GM23248 (cell line): ENCODE measurements at regions not wholly inside any gene's neighbourhood (a gene's known extent, or its start where the extent isn't known, plus 50 kb on each side); places are given as distances from the start of the nearest gene placed in this dataset.

ENCODE experiments used
- DNase-seq: peaks from one replicate; pipeline ENCODE4 v3.0.0-alpha.2; 2015
- H2AFZ ChIP-seq: fragments of 200-600 bp; sonication (generic); 2 replicates; pipeline ENCODE4 v1.6.1; 2016; ENCODE audit warnings: antibody characterized with exemption
- H3F3A ChIP-seq: fragments of 200-600 bp; sonication (generic); 2 replicates; pipeline ENCODE4 v1.6.1; 2016; ENCODE audit warnings: mild to moderate bottlenecking, antibody characterized with exemption, mixed run types; ENCODE audit not compliant: insufficient read depth
- H3K27ac ChIP-seq: fragments of 200-600 bp; sonication (generic); 2 replicates; pipeline ENCODE4 v1.5.1; 2016; ENCODE audit warnings: mild to moderate bottlenecking
- H3K27me3 ChIP-seq: fragments of 200-600 bp; sonication (generic); replicated peaks from 2 replicates; pipeline ENCODE4 v1.6.1; 2016; ENCODE audit warnings: mild to moderate bottlenecking; ENCODE audit not compliant: insufficient read depth
- H3K36me3 ChIP-seq: fragments of 200-600 bp; sonication (generic); 2 replicates; pipeline ENCODE4 v1.6.1; 2016; ENCODE audit warnings: low read depth, mild to moderate bottlenecking
- H3K4me1 ChIP-seq: fragments of 200-600 bp; sonication (generic); 2 replicates; pipeline ENCODE4 v1.6.1; 2016; ENCODE audit warnings: mild to moderate bottlenecking; ENCODE audit not compliant: insufficient read depth
- H3K4me2 ChIP-seq: fragments of 200-600 bp; sonication (generic); one replicate; pipeline ENCODE4 v1.6.1; 2016; ENCODE audit warnings: mild to moderate bottlenecking; ENCODE audit not compliant: unreplicated experiment
- H3K4me3 ChIP-seq: fragments of 200-600 bp; sonication (generic); 2 replicates; pipeline ENCODE4 v1.5.1; 2016; ENCODE audit warnings: mild to moderate bottlenecking
- H3K79me2 ChIP-seq: fragments of 200-600 bp; sonication (generic); 2 replicates; pipeline ENCODE4 v1.6.1; 2016; ENCODE audit warnings: mild to moderate bottlenecking; ENCODE audit not compliant: insufficient read depth
- H3K9ac ChIP-seq: fragments of 200-600 bp; sonication (generic); 2 replicates; pipeline ENCODE4 v1.6.1; 2016; ENCODE audit warnings: mild to moderate bottlenecking
- H3K9me2 ChIP-seq: fragments of 200-600 bp; sonication (generic); 2 replicates; pipeline ENCODE4 v1.6.1; 2016; ENCODE audit warnings: mixed run types, mild to moderate bottlenecking, moderate library complexity; ENCODE audit not compliant: insufficient read depth
- H3K9me3 ChIP-seq: fragments of 200-600 bp; sonication (generic); one replicate; pipeline ENCODE4 v1.6.1; 2017; ENCODE audit warnings: low read depth
- H4K20me1 ChIP-seq: fragments of 200-600 bp; sonication (generic); 2 replicates; pipeline ENCODE4 v1.6.0; 2016; ENCODE audit not compliant: insufficient read depth
- EZH2 ChIP-seq: fragments of 200-600 bp; sonication (generic); IDR thresholded peaks from 2 replicates; pipeline ENCODE4 v1.6.1; 2018; ENCODE audit warnings: antibody characterized with exemption, mild to moderate bottlenecking; ENCODE audit not compliant: insufficient read depth, poor library complexity, severe bottlenecking
- EZH2phosphoT487 ChIP-seq: fragments of 200-600 bp; sonication (generic); IDR thresholded peaks from 2 replicates; pipeline ENCODE4 v1.6.1; 2018; ENCODE audit warnings: antibody characterized with exemption, moderate library complexity, mild to moderate bottlenecking, low read depth; ENCODE audit not compliant: insufficient read depth
- WGBS, 2 experiments: methylation state at CpG; one replicate each; pipeline ENCODE4 v1.1.6; 2015 to 2017; ENCODE audit warnings: low lambda C conversion rate in 2 of 2, low coverage in 1 of 2; ENCODE audit errors: missing lambda C conversion rate in 2 of 2; 5-methylcytosine and 5-hydroxymethylcytosine counted together
- in situ Hi-C: fragments of 300-500 bp; cut with MboI; formaldehyde crosslinking; loops from 2 replicates; pipeline ENCODE4 v1.15.0; 2020

DNA sequence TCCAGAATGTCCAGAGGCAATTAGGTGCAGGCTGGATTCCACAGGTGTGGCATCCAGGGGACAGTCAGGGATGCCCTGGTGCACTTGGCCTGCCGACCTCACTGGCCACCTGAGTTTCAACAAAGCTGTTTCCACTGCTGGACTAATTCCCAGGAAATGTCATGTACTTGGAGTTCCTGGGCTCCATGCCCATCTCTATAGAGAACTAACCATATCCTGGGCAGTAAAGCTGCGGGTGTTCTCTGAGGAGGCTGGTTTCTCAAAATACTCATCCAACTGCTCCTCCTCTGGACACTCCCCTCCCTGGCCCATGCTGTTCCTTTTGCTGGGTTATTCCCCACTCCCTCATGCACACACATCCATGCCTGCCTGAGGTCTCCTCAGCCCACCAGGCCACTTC lies 161.9 kb upstream of the SKOR2 start:
- no peaks in the 10 kb centered on the region for H3K79me2 ChIP-seq
- no peaks in the 10 kb centered on the region; the same call in 1 of the 2 replicates for H3K27me3 ChIP-seq
- H3K4me3 ChIP-seq = no peak overlapping the region
- H3K4me2 ChIP-seq = no peak overlapping the region
- no peaks in the 10 kb centered on the region for H3K36me3 ChIP-seq
- no peak overlapping the region for H3K27ac ChIP-seq
- no peak overlapping the region for H2AFZ ChIP-seq
- H4K20me1 ChIP-seq = no peaks in the 10 kb centered on the region
- H3F3A ChIP-seq = no peaks in the 10 kb centered on the region
- in situ Hi-C loops = no loop called here
- no peak overlapping the region for H3K9ac ChIP-seq
- no peaks in the 10 kb centered on the region for H3K9me2 ChIP-seq
- no peaks in the 10 kb centered on the region for H3K4me1 ChIP-seq
- no peak for DNase-seq
- WGBS, 2 experiments = 13 to 15% methylated on average over 2 of the region's 2 CpGs
- TF ChIP-seq EZH2phosphoT487 (no peak), EZH2 (no peak)
- H3K9me3 ChIP-seq = no peaks in the 10 kb centered on the region

DNA sequence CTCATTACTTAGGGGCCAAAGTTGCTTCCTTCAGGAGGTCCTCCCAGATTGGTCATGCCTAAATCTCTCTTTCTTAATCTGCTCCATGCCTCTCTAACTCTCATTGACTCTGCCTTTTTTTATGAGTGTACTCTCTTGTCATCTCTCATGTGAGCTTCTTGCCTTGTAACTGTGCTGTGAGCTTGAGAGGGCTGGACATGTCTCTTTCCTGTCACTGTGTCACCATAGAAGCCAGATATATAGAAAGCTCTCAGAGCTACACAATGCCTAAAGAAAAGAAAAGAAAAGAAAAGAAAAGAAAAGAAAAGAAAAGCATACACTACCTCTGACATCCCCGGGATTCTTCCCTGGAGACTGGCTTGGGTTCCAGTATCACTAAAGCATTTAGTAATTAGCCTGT lies 161.5 kb upstream of the SKOR2 start:
- no peaks in the 10 kb centered on the region for H3K79me2 ChIP-seq
- H3K4me3 ChIP-seq = no peak overlapping the region
- H3K4me1 ChIP-seq = no peaks in the 10 kb centered on the region
- no peak for DNase-seq
- no peak overlapping the region for H2AFZ ChIP-seq
- H3K27ac ChIP-seq = no peak overlapping the region
- H3F3A ChIP-seq = no peaks in the 10 kb centered on the region
- TF ChIP-seq EZH2phosphoT487 (no peak), EZH2 (no peak)
- H4K20me1 ChIP-seq = no peaks in the 10 kb centered on the region
- no peaks in the 10 kb centered on the region for H3K36me3 ChIP-seq
- WGBS, 2 experiments = 14 to 19% methylated on average over 1 of the region's 1 CpG
- H3K9me3 ChIP-seq = no peaks in the 10 kb centered on the region
- H3K9ac ChIP-seq = no peak overlapping the region
- in situ Hi-C loops = no loop called here
- H3K27me3 ChIP-seq = no peaks in the 10 kb centered on the region; the same call in 1 of the 2 replicates
- H3K4me2 ChIP-seq = no peak overlapping the region
- no peaks in the 10 kb centered on the region for H3K9me2 ChIP-seq

- Histone ChIP-seq H3K27me3 (no peaks in the 10 kb centered on the region; the same call in 1 of the 2 replicates), H2AFZ (no peak overlapping the region), H3K79me2 (no peaks in the 10 kb centered on the region), H3K4me3 (no peak overlapping the region), H3K9me2 (no peaks in the 10 kb centered on the region), H3K4me2 (no peak overlapping the region), H3F3A (no peaks in the 10 kb centered on the region), H3K4me1 (no peaks in the 10 kb centered on the region), H3K27ac (no peak overlapping the region), H3K9me3 (no peaks in the 10 kb centered on the region), H3K9ac (no peak overlapping the region), H4K20me1 (no peaks in the 10 kb centered on the region), H3K36me3 (no peaks in the 10 kb centered on the region)
- WGBS, 2 experiments = 6% methylated on average over 1 of the region's 1 CpG
- no peak for TF ChIP-seq EZH2phosphoT487
- TF ChIP-seq EZH2 = no peak
- no peak for DNase-seq
- in situ Hi-C loops = no loop called here
Observed at GRCh38 chr18:47411159-47411558, 159.7 kb upstream of the SKOR2 start.

GRCh38 chr18:47410139-47410538 lies 158.7 kb upstream of the SKOR2 start:
- DNase-seq = no peak
- Histone ChIP-seq H3K79me2 (no peaks in the 10 kb centered on the region), H3K4me1 (no peaks in the 10 kb centered on the region), H3K9ac (no peak overlapping the region), H3F3A (no peaks in the 10 kb centered on the region), H3K27me3 (no peaks in the 10 kb centered on the region), H2AFZ (no peak overlapping the region), H3K27ac (no peak overlapping the region), H4K20me1 (no peaks in the 10 kb centered on the region), H3K4me3 (no peak overlapping the region), H3K9me2 (no peaks in the 10 kb centered on the region), H3K4me2 (no peak overlapping the region), H3K9me3 (no peaks in the 10 kb centered on the region), H3K36me3 (no peaks in the 10 kb centered on the region)
- no peak for TF ChIP-seq EZH2
- no peak for TF ChIP-seq EZH2phosphoT487
- WGBS, 2 experiments = 50 to 55% methylated on average over 6 of the region's 6 CpGs
- in situ Hi-C loops = no loop called here

DNA sequence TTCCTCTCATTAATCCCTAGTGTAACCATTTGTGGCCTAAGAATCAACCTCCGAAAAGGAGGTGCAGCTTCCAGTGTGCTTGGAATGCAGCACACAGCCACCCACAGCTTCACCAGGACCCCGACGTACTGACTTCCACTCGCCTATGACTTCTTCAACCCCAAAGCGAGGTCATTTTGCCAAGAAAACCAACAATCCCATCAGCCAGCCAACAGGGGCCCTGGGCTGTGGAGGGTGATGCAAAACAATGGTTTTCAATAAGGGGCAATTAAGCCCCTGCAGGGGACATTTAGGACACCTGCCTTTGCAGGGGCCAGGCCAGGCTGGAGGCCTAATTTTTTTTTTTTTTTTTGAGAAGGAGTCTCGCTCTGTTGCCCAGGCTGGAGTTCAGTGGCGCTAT lies 158.1 kb upstream of the SKOR2 start:
- Histone ChIP-seq H3K9ac (no peak overlapping the region), H3K9me2 (no peaks in the 10 kb centered on the region), H4K20me1 (no peaks in the 10 kb centered on the region), H2AFZ (no peak overlapping the region), H3K4me1 (no peaks in the 10 kb centered on the region), H3K9me3 (no peaks in the 10 kb centered on the region), H3F3A (no peaks in the 10 kb centered on the region), H3K27ac (no peak overlapping the region), H3K36me3 (no peaks in the 10 kb centered on the region), H3K27me3 (no peaks in the 10 kb centered on the region), H3K4me2 (no peak overlapping the region), H3K79me2 (no peaks in the 10 kb centered on the region), H3K4me3 (no peak overlapping the region)
- TF ChIP-seq EZH2 (no peak), EZH2phosphoT487 (no peak)
- no peak for DNase-seq
- in situ Hi-C loops = no loop called here
- WGBS, 2 experiments = 34 to 45% methylated on average over 7 of the region's 7 CpGs
